ENCODE measurements at regions not wholly inside any gene's neighbourhood (a gene's known extent, or its start where the extent isn't known, plus 50 kb on each side); places are given as distances from the start of the nearest gene placed in this dataset.
"Not testable (repeated sequence)": the region's sequence is repeated elsewhere in the genome, so short reads cannot be mapped to it uniquely, and the experiment has no call there.

DNA sequence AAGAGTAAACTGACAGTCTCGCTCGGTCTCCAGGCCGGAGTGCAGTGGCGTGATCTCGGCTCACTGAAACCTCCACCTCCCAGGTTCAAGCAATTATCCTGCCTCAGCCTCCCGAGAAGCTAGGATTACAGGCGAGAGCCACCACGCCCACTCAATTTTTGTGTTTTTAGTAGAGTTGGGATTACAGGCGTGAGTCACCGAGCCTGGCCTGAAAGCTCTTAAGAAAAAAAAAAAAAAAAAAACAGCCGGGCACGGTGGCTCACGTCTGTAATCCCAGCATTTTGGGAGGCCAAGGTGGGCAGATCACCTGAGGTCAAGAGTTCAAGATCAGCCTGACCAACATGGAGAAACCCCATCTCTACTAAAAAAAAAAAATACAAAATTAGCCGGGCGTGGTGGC, 55.3 kb upstream of the THOC2 start:
- DNase-seq; intact Hi-C loops (cut with DNase I); ATAC-seq: not testable (repeated sequence)

GRCh38 chrX:123788744-123789143, 55.9 kb upstream of the THOC2 start:
- Histone ChIP-seq H3K36me3 (no peaks in the 10 kb centered on the region), H3K9me3 (no peaks in the 10 kb centered on the region), H3K27ac (no peak overlapping the region), H3K4me3 (no peak overlapping the region), H3K4me1 (no peaks in the 10 kb centered on the region), H3K27me3 (no peaks in the 10 kb centered on the region)
- no peak for TF ChIP-seq CTCF (IDR thresholded peaks at IDR 0.05)
- intact Hi-C loops (cut with DNase I): no loop called here
- ATAC-seq (no peak), DNase-seq (no peak)

More for the DNA sequence above, 55.3 kb upstream of the THOC2 start:
- H3K9me3 ChIP-seq, H3K36me3 ChIP-seq, H3K27me3 ChIP-seq, H3K4me1 ChIP-seq, H3K4me3 ChIP-seq, H3K27ac ChIP-seq: not testable (repeated sequence)

- no peaks in the 10 kb centered on the region for H3K4me1 ChIP-seq
- no peak overlapping the region for H3K27ac ChIP-seq
- DNase-seq: no peak
- TF ChIP-seq CTCF (IDR thresholded peaks at IDR 0.05): no peak
- no peaks in the 10 kb centered on the region for H3K9me3 ChIP-seq
- H3K4me3 ChIP-seq: no peak overlapping the region
- no peaks in the 10 kb centered on the region for H3K36me3 ChIP-seq
- no peaks in the 10 kb centered on the region for H3K27me3 ChIP-seq
- intact Hi-C loops (cut with DNase I): no loop called here
- ATAC-seq: no peak
Observed at GRCh38 chrX:123797543-123798447, 62.1 kb upstream of the XIAP start.

GRCh38 chrX:123798706-123799430, 61.0 kb upstream of the XIAP start:
- DNase-seq; H3K4me3 ChIP-seq; H3K27ac ChIP-seq; H3K27me3 ChIP-seq; H3K4me1 ChIP-seq; intact Hi-C loops (cut with DNase I); H3K36me3 ChIP-seq; H3K9me3 ChIP-seq: not testable (repeated sequence)
- peak; percentile 60 for ATAC-seq

- Histone ChIP-seq H3K4me3 (no peak overlapping the region), H3K9me3 (no peaks in the 10 kb centered on the region), H3K36me3 (no peaks in the 10 kb centered on the region), H3K4me1 (no peaks in the 10 kb centered on the region), H3K27me3 (no peaks in the 10 kb centered on the region), H3K27ac (no peak overlapping the region)
- intact Hi-C loops (cut with DNase I): no loop called here
- no peak for DNase-seq
- no peak for TF ChIP-seq CTCF (IDR thresholded peaks at IDR 0.05)
- ATAC-seq: no peak
Observed at GRCh38 chrX:123801901-123802300, 58.0 kb upstream of the XIAP start.

- Histone ChIP-seq H3K36me3 (no peaks in the 10 kb centered on the region), H3K27ac (peak overlapping the region; percentile 33 to 50), H3K4me3 (no peak overlapping the region), H3K4me1 (no peaks in the 10 kb centered on the region), H3K9me3 (no peaks in the 10 kb centered on the region), H3K27me3 (no peaks in the 10 kb centered on the region)
- intact Hi-C loops (cut with DNase I): no loop called here
- no peak for TF ChIP-seq CTCF (IDR thresholded peaks at IDR 0.05)
- ATAC-seq: peak; percentile 91
- peak in 2 of 4 donors; percentile 14 to 49 for DNase-seq
Observed at GRCh38 chrX:123803331-123803983, 56.4 kb upstream of the XIAP start.

GRCh38 chrX:123803984-123804365, 55.9 kb upstream of the XIAP start:
- ATAC-seq; DNase-seq; H3K4me3 ChIP-seq; H3K9me3 ChIP-seq; intact Hi-C loops (cut with DNase I); H3K4me1 ChIP-seq; H3K36me3 ChIP-seq; H3K27me3 ChIP-seq: not testable (repeated sequence)
- H3K27ac ChIP-seq: peak overlapping the region in 1 of 2 donors; percentile 23
